NCI-H748 (cell line): ENCODE measurements at regions not wholly inside any gene's neighbourhood (a gene's known extent, or its start where the extent isn't known, plus 50 kb on each side); places are given as distances from the start of the nearest gene placed in this dataset.
"Not testable (repeated sequence)": the region's sequence is repeated elsewhere in the genome, so short reads cannot be mapped to it uniquely, and the experiment has no call there.

ENCODE experiments used
- DNase-seq: peaks from one replicate; lab custom pipeline; 2025; ENCODE audit not compliant: unreplicated experiment; lab: John Stamatoyannopoulos, UW

- no peak for DNase-seq
Observed at GRCh38 chr6:141976994-141977393, 155.7 kb upstream of the GJE1 start.

GRCh38 chr6:141969768-141970415, 162.8 kb upstream of the GJE1 start:
- peak; percentile 63 for DNase-seq

GRCh38 chr6:141969201-141969600, 163.5 kb upstream of the GJE1 start:
- peak; percentile 59 for DNase-seq

GRCh38 chr6:141968632-141969031, 164.1 kb upstream of the GJE1 start:
- DNase-seq = no peak

- DNase-seq = no peak
Observed at GRCh38 chr6:141965016-141965545, 167.6 kb upstream of the GJE1 start.

- no peak for DNase-seq
Observed at GRCh38 chr6:141963543-141964295, 169.0 kb upstream of the GJE1 start.

GRCh38 chr6:141957271-141957670, 175.5 kb upstream of the GJE1 start:
- no peak for DNase-seq

- DNase-seq = no peak
Observed at GRCh38 chr6:141956868-141957267, 175.9 kb upstream of the GJE1 start.

GRCh38 chr6:141956046-141956761, 176.5 kb upstream of the GJE1 start:
- DNase-seq = peak; percentile 20

- DNase-seq = no peak
Observed at GRCh38 chr6:141953072-141953471, 179.7 kb upstream of the GJE1 start.

GRCh38 chr6:141946502-141946901, 186.2 kb upstream of the GJE1 start:
- no peak for DNase-seq

GRCh38 chr6:141938664-141939063, 194.1 kb upstream of the GJE1 start:
- no peak for DNase-seq

GRCh38 chr6:141932685-141933084, 200.0 kb upstream of the GJE1 start:
- DNase-seq = no peak

GRCh38 chr6:141926200-141926900, 206.4 kb upstream of the GJE1 start:
- not testable (repeated sequence) for DNase-seq

- no peak for DNase-seq
Observed at GRCh38 chr6:141925001-141925400, 207.7 kb upstream of the GJE1 start.

- DNase-seq = no peak
Observed at GRCh38 chr6:141922898-141923297, 209.8 kb upstream of the GJE1 start.

GRCh38 chr6:141916682-141917505, 215.8 kb upstream of the GJE1 start:
- not testable (repeated sequence) for DNase-seq

- DNase-seq = no peak
Observed at GRCh38 chr6:141914646-141915045, 218.1 kb upstream of the GJE1 start.

GRCh38 chr6:141906569-141907080, 226.1 kb upstream of the GJE1 start:
- no peak for DNase-seq

- no peak for DNase-seq
Observed at GRCh38 chr6:141890661-141891060, 242.1 kb upstream of the GJE1 start.
